Left lung (tissue), 4 donors: ENCODE measurements at regions not wholly inside any gene's neighbourhood (a gene's known extent, or its start where the extent isn't known, plus 50 kb on each side); places are given as distances from the start of the nearest gene placed in this dataset.

ENCODE experiments used
- ATAC-seq: fragments of 200-7000 bp; cut with Tn5 transposase; one replicate; pipeline ENCODE4 v1.9.1; 2020; ENCODE audit warnings: moderate library complexity
- DNase-seq, 4 donors: peaks; one replicate each; pipeline ENCODE4 v3.0.0-alpha.2; 2013 to 2020
- H3K27ac ChIP-seq, 2 donors: fragments of 200-600 bp; sonication (generic) in 1 of 2; one replicate each; pipeline versions ENCODE4 v1.5.0 to v1.8.0; 2020 to 2021
- H3K27me3 ChIP-seq, 2 donors: fragments of 200-600 bp; sonication (generic) in 1 of 2; one replicate each; pipeline versions ENCODE4 v1.5.0 to v1.8.0; 2020 to 2021
- H3K36me3 ChIP-seq, 2 donors: fragments of 200-600 bp; sonication (generic) in 1 of 2; one replicate each; pipeline versions ENCODE4 v1.5.0 to v1.8.0; 2020 to 2021
- H3K4me1 ChIP-seq, 2 donors: fragments of 200-600 bp; one replicate each; pipeline ENCODE4 v1.8.0; 2021
- H3K4me3 ChIP-seq, 2 donors: fragments of 200-600 bp; sonication (generic) in 1 of 2; one replicate each; pipeline versions ENCODE4 v1.5.0 to v1.8.0; 2020 to 2021; ENCODE audit warnings: mild to moderate bottlenecking in 1 of 2
- H3K9me3 ChIP-seq, 2 donors: fragments of 200-600 bp; sonication (generic) in 1 of 2; one replicate each; pipeline versions ENCODE4 v1.5.0 to v1.8.0; 2020 to 2021
- CTCF ChIP-seq, 2 donors: fragments of 200-600 bp; sonication (generic) in 1 of 2; IDR thresholded peaks; one replicate each; pipeline versions ENCODE4 v1.5.0 to v1.8.0; 2021; ENCODE audit warnings: antibody characterized with exemption in 2 of 2
- intact Hi-C, 2 donors: fragments of 100-400 bp; cut with DNase I; formaldehyde crosslinking; loops; one replicate each; pipeline versions ENCODE4 v1.11.2 to v1.14.2; 2022
- donor health status: DM: no; HTN: yes; CAD: no.
- donor health status: DM: no; HTN: no; CAD: no.

DNA sequence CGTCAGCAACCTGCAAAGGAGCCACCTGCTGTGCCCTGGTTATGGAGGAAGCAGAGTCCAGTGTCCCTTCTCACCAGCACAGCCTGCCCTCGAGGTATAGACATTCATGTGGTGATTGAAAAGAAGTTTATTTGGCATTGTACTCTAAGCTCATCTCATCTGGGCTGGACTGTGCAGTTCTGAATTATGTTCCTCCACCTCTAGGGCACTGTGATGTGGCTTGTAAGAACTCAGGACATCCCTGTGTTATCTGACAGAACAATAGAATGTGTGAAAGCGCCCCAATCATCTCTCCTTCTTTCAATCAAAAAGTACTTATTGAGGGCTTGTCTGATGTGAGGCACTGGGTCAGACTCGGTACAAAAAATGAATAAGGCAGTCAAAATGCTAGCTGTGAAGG lies 140.1 kb downstream of the DHRS2 start:
- no peak overlapping the region for H3K27ac ChIP-seq
- no peaks in the 10 kb centered on the region for H3K9me3 ChIP-seq
- DNase-seq (no peak), ATAC-seq (no peak)
- H3K4me1 ChIP-seq, result no peaks in the 10 kb centered on the region
- no peak overlapping the region for H3K4me3 ChIP-seq
- intact Hi-C loops, result no loop called here
- H3K36me3 ChIP-seq, result no peaks in the 10 kb centered on the region
- H3K27me3 ChIP-seq, result peaks cover 0 to 15% of the 10 kb centered on the region in 2 donors
- no peak for TF ChIP-seq CTCF (IDR thresholded peaks at IDR 0.05)

DNA sequence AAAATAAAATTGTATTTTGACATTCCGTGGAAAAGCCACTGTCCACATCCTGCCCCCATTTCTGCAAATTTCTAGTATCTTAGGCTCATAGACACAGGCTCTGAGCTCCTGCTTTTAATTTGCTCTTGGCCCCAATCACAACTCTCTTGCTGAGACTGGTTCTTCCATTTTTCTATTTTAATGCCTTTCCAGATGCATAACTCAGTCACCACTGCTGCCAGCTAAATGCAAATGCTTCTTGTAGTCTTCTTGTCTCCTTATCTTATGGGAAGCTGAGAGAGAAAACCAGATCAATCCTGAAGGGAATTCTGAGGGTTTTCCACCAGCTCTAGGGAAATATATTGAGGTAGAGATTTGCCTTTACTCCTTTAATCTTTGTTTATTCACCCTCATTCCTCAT lies 149.0 kb downstream of the DHRS2 start:
- Histone ChIP-seq H3K4me3 (no peak overlapping the region), H3K27ac (no peak overlapping the region), H3K27me3 (no peaks in the 10 kb centered on the region), H3K4me1 (no peaks in the 10 kb centered on the region), H3K9me3 (peaks cover 0 to 2% of the 10 kb centered on the region in 2 donors), H3K36me3 (no peaks in the 10 kb centered on the region)
- DNase-seq, result no peak
- ATAC-seq, result no peak
- no peak for TF ChIP-seq CTCF (IDR thresholded peaks at IDR 0.05)
- intact Hi-C loops, result no loop called here

- no peak for TF ChIP-seq CTCF (IDR thresholded peaks at IDR 0.05)
These were observed 151.3 kb downstream of the DHRS2 start for GRCh38 chr14:23787436-23787835.

GRCh38 chr14:23789696-23790095 lies 153.5 kb downstream of the DHRS2 start:
- TF ChIP-seq CTCF (IDR thresholded peaks at IDR 0.05), result no peak
- peaks cover 0 to 2% of the 10 kb centered on the region in 2 donors for H3K9me3 ChIP-seq
- DNase-seq (no peak), ATAC-seq (no peak)
- no peak overlapping the region for H3K27ac ChIP-seq
- no peaks in the 10 kb centered on the region for H3K4me1 ChIP-seq
- H3K36me3 ChIP-seq, result no peaks in the 10 kb centered on the region
- H3K27me3 ChIP-seq, result no peaks in the 10 kb centered on the region
- intact Hi-C loops, result no loop called here
- H3K4me3 ChIP-seq, result no peak overlapping the region

More at GRCh38 chr14:23787436-23787835, 151.3 kb downstream of the DHRS2 start:
- no peaks in the 10 kb centered on the region for H3K4me1 ChIP-seq
- intact Hi-C loops, result no loop called here
- no peak for DNase-seq
- ATAC-seq, result no peak
- H3K9me3 ChIP-seq, result peaks cover 0 to 2% of the 10 kb centered on the region in 2 donors
- H3K27me3 ChIP-seq, result no peaks in the 10 kb centered on the region
- H3K36me3 ChIP-seq, result no peaks in the 10 kb centered on the region
- no peak overlapping the region for H3K27ac ChIP-seq
- no peak overlapping the region for H3K4me3 ChIP-seq

DNA sequence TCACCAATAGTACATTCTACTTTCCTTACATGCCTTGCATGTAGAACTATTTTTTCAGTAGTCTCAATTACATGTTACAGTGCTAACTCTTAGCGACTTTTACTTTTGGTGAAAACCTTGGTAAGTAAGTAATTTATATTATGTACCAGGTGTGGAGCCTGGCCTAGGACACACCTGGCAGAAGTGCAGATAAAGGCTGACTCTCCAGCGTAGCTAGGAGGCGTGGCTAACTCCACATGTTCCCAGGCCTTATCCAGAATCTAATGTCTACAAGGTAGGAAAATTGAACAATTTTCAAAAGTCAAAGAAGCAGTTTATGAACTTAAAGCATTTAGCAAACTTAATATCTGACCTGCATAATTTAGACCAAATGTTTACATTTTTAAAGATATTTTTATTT lies 157.4 kb downstream of the DHRS2 start:
- no peak overlapping the region for H3K27ac ChIP-seq
- H3K4me3 ChIP-seq, result no peak overlapping the region
- intact Hi-C loops, result no loop called here
- H3K36me3 ChIP-seq, result no peaks in the 10 kb centered on the region
- H3K27me3 ChIP-seq, result no peaks in the 10 kb centered on the region
- DNase-seq, result no peak
- no peak for ATAC-seq
- no peak for TF ChIP-seq CTCF (IDR thresholded peaks at IDR 0.05)
- no peaks in the 10 kb centered on the region for H3K4me1 ChIP-seq
- H3K9me3 ChIP-seq, result peaks cover 0 to 2% of the 10 kb centered on the region in 2 donors
